ENCODE measurements at regions not wholly inside any gene's neighbourhood (a gene's known extent, or its start where the extent isn't known, plus 50 kb on each side); places are given as distances from the start of the nearest gene placed in this dataset.

- TF ChIP-seq CTCF (IDR thresholded peaks at IDR 0.05 in 2 of 3, conservative IDR thresholded peaks at IDR 0.05 in 1 of 3; ENCODE audit: borderline replicate concordance in 1 of 3, insufficient read depth in 1 of 3, low read depth in 2 of 3, low read length in 2 of 3), result no peak
- TF ChIP-seq POLR2A (IDR thresholded peaks at IDR 0.05; ENCODE audit: borderline replicate concordance, extremely low read depth, insufficient read depth, insufficient read length), result no peak
- TF ChIP-seq JUND (IDR thresholded peaks at IDR 0.05), result no peak
- TF ChIP-seq RAD21 (IDR thresholded peaks at IDR 0.05; ENCODE audit: low read depth), result no peak
- TF ChIP-seq POLR2AphosphoS5 (IDR thresholded peaks at IDR 0.05; ENCODE audit: low read depth, low read length), result no peak
Measured at GRCh38 chr10:128536259-128536658, 410.0 kb upstream of the MKI67 start.
